T47D (cell line): ENCODE measurements at regions not wholly inside any gene's neighbourhood (a gene's known extent, or its start where the extent isn't known, plus 50 kb on each side); places are given as distances from the start of the nearest gene placed in this dataset.
"Not testable (repeated sequence)": the region's sequence is repeated elsewhere in the genome, so short reads cannot be mapped to it uniquely, and the experiment has no call there.

Experiments
- DNase-seq, 2 experiments: peaks; one replicate each; pipeline versions ENCODE4 v3.0.0 to v3.0.0-alpha.2; 2011 to 2012; ENCODE audit warnings: low read depth in 1 of 2, low spot score in 1 of 2
- JUND ChIP-seq: IDR thresholded peaks from 2 replicates; pipeline ENCODE4 v1.6.1; 2012; ENCODE audit warnings: low read depth
- in situ Hi-C: cut with HindIII; loops from 2 replicates; pipeline ENCODE4 v1.10.0; 2016; ENCODE audit warnings: low sequenced_read_pairs, low pct_unique_long_range_greater_than_20kb

DNA sequence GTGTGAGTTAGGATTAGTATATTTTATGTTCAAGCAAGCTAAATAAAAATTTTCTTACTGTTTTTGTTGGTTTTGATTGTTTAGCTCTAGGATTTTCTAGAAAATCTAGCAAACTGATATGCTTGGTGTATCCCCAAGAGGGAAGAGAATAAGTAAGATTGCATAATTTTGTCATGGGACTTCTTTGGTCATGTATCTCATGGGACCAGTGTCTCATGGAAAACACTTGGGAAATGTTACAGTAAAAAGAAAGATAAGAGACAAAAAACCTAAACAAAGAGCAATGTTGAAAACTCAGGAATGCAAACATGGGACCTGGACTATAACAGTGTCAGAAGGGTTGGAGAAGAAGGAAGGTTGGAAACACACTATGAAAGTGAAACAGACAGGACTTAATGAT is 119.4 kb downstream of the TLR4 start:
- in situ Hi-C loops = no loop called here
- no peak for TF ChIP-seq JUND
- no peak for DNase-seq

DNA sequence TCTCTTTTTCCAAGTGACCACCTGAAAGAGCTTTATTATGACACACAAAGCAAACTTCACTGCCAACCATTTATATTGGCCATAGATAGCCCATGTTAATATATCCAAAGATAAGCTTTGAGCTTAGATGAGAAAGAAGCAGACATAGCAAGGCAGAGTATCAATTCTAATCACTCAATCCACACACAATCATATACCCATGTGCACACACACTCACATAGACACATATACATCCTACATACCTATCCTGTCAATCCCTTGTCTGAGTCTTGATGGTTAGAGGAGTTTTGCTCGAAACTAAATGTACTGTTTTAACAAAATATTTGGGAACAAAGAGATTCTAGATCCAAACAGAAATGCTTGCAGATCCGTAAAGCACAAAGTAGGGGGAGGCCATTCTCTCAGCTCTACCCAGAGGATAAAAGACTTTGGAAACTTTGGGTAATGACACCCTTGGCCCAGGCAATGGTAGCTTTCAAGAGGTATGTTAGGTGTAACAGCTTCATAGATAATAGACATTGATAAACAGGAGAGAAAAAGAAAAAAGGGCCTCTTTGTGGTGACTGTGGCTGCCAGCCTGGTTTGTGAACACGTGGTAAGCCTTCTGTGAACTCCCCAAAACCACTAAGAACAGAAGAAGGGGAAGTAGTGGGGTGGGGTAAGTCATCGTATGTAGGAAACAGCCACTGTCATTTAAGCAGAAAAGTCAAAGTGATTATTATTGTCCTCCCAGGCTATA is 121.6 kb downstream of the TLR4 start:
- in situ Hi-C loops = no loop called here
- TF ChIP-seq JUND = no peak
- DNase-seq = no peak

- in situ Hi-C loops = no loop called here
- no peak for TF ChIP-seq JUND
- no peak for DNase-seq
These were observed 122.6 kb downstream of the TLR4 start for GRCh38 chr9:117826837-117827236.

DNA sequence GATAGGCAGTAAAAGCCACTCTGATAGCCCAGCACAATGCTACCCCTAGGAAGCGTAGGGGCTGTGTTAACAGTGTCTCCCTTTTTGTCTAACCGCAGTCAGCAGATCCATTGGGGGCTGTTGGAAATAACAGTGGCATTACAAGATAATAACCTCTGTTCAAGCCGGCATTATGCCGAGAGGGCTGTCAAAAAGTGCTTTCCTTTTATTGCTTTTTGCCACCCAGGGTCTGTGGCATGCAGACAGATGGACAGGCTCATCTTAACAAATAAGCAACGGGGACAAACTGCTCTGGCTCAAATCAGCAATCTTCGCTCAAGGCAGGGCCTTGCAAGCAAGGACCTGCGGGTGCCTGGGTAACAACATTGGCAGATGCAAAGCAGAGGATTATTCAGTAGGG is 123.3 kb downstream of the TLR4 start:
- in situ Hi-C loops = no loop called here
- DNase-seq = no peak
- no peak for TF ChIP-seq JUND

- in situ Hi-C loops = no loop called here
- no peak for TF ChIP-seq JUND
- no peak for DNase-seq
These were observed 124.3 kb downstream of the TLR4 start for GRCh38 chr9:117828466-117828865.

- in situ Hi-C loops = no loop called here
- TF ChIP-seq JUND = no peak
- no peak for DNase-seq
These were observed 131.6 kb downstream of the TLR4 start for GRCh38 chr9:117835798-117836197.

DNA sequence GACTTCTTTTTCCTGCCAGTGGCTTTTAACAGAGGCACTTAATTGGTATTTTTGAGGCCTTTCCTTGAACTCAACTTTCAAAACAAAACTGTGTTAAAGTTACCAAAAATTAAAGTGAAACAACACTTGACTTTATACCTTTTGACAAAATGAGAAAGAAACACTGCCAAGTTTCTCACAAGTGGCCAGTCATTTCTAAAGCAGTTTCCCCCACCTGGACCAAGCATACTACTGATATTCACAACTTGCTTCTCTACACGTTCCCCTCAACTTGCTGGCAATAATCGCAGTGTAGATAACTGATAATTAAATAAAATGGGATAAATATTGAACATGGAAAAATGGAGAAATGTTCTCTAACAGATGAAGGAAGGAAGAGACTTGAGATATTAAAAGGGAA is 135.7 kb downstream of the TLR4 start:
- DNase-seq = no peak
- in situ Hi-C loops = no loop called here
- no peak for TF ChIP-seq JUND

DNA sequence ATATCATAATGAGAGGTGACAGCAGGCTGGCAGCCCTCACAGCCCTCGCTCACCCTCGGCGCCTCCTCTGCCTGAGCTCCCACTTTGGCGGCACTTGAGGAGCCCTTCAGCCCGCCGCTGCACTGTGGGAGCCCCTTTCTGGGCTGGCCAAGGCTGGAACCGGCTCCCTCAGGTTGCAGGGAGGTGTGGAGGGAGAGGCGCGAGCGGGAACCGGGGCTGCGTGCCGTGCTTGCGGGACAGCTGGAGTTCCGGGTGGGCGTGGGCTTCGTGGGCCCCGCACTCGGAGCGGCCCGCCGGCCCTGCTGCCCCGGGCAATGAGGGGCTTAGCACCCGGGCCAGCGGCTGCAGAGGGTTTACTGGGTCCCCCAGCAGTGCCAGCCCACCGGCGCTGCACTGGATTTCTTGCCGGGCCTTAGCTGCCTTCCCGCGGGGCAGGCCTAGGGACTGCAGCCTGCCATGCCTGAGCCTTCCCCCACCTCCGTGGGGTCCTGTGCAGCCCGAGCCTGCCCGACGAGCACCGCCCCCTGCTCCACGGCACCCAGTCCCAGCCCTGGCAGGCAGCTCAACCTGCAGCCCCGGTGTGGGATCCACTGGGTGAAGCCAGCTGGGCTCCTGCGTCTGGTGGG is 147.7 kb downstream of the TLR4 start:
- DNase-seq, in situ Hi-C loops: not testable (repeated sequence)

DNA sequence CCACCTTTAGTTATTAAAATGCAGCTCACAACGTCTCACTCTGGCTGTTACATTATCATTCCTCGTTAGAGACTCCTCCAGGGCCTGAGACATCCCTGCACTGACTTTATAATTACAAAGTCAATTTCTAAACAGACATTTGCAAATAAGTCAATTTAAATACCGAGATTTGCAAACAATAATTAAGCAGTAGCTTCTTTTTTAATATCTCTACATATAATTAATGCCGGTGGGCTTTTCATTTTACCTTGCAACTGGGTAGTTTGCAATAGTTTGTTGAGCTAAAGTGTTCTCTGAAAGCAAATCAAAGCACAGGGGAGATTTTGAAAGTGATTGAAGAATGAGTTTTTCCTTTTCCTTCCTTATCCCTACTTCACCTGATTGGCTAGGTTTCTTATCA is 154.4 kb downstream of the TLR4 start:
- no peak for TF ChIP-seq JUND
- no peak for DNase-seq
- in situ Hi-C loops = no loop called here

DNA sequence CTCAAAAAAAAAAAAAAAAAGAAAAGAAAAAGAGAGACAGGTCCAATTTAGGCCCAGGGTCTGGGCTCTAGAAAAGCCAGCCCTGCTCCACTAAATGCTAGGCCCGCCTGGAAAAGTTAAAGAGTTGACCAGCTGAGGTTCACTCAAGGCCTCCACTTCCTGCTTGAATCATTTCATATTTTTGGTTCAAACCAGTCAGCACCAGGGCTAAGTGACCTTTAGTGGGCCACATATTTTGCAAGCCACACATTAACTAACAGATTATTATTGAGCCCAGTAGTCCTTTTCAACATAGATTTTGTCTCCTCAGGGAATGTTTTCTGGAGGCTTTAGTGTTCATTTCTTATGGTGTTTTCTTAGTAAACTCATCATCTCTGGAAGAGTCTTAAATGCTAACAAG is 156.6 kb downstream of the TLR4 start:
- TF ChIP-seq JUND = no peak
- DNase-seq = no peak
- in situ Hi-C loops = no loop called here

- in situ Hi-C loops = no loop called here
- no peak for DNase-seq
These were observed 160.3 kb downstream of the TLR4 start for GRCh38 chr9:117864385-117865057.

DNA sequence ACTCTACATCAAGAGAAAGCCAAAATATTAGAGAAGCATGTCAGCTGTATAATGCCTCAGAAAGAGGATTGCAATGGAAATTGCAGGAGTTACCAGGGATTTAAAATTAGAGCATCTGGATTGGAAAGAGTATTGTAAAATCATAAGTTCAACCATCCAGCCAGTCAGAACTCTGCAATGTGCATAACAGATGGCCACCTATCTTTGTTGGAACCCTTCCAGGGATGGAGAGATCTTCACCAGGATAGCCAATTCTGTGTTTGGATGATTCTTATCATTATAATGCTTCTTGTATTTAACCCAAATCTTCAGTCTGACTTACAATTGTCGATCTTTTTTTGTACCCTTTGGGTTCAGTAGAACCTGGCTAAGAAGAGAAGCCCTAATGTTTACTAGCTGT is 164.4 kb downstream of the TLR4 start:
- no peak for TF ChIP-seq JUND
- in situ Hi-C loops = no loop called here
- DNase-seq = no peak

More at GRCh38 chr9:117864385-117865057, 160.3 kb downstream of the TLR4 start:
- no peak for TF ChIP-seq JUND

- in situ Hi-C loops = no loop called here
- DNase-seq = no peak
- no peak for TF ChIP-seq JUND
These were observed 165.1 kb downstream of the TLR4 start for GRCh38 chr9:117869287-117869686.
